Testis (tissue), 2 donors: ENCODE measurements at regions not wholly inside any gene's neighbourhood (a gene's known extent, or its start where the extent isn't known, plus 50 kb on each side); places are given as distances from the start of the nearest gene placed in this dataset.

Experiments used
- DNase-seq: peaks from one replicate; pipeline ENCODE4 v3.0.0-alpha.2; 2019
- H3K27ac ChIP-seq, 2 donors: fragments of 200-600 bp; sonication (generic); one replicate each; pipeline ENCODE4 v1.5.1; 2019
- H3K27me3 ChIP-seq: fragments of 200-600 bp; sonication (generic); one replicate; pipeline ENCODE4 v1.5.1; 2019
- H3K36me3 ChIP-seq: fragments of 200-600 bp; sonication (generic); one replicate; pipeline ENCODE4 v1.5.1; 2017; ENCODE audit warnings: low read depth; ENCODE audit errors: missing control alignments
- H3K4me1 ChIP-seq: fragments of 200-600 bp; sonication (generic); one replicate; pipeline ENCODE4 v1.5.1; 2019
- H3K4me3 ChIP-seq, 2 donors: fragments of 200-600 bp; sonication (generic); one replicate each; pipeline ENCODE4 v1.5.1; 2017 to 2019
- H3K9me3 ChIP-seq: fragments of 200-600 bp; sonication (generic); one replicate; pipeline ENCODE4 v1.5.1; 2017
- CTCF ChIP-seq, 3 experiments: fragments of 450-650 bp in 2 of 3; fragments of 200-600 bp in 1 of 3; sonication (generic) in 1 of 3; IDR thresholded peaks; one replicate each; pipeline ENCODE4 v1.5.1; 2016 to 2019; ENCODE audit warnings: antibody characterized with exemption in 3 of 3, mild to moderate bottlenecking in 2 of 3, moderate library complexity in 1 of 3
- POLR2A ChIP-seq: fragments of 450-650 bp; IDR thresholded peaks from one replicate; pipeline ENCODE4 v1.6.1; 2017; ENCODE audit warnings: antibody characterized with exemption, mild to moderate bottlenecking, moderate library complexity
- WGBS, 2 donors: methylation state at CpG; one replicate each; pipeline ENCODE4 v1.1.5; 2018; 5-methylcytosine and 5-hydroxymethylcytosine counted together
- intact Hi-C: fragments of 100-400 bp; cut with DNase I; formaldehyde crosslinking; loops from one replicate; pipeline ENCODE4 v1.15.1; 2023; ENCODE audit warnings: low total_unique reads

GRCh38 chr3:55190331-55190730 is 262.5 kb upstream of the LRTM1 start:
- no peak for DNase-seq

GRCh38 chr3:55189359-55189801 is 261.5 kb upstream of the LRTM1 start:
- no peak overlapping the region for H3K4me3 ChIP-seq
- no peaks in the 10 kb centered on the region for H3K36me3 ChIP-seq
- H3K4me1 ChIP-seq: no peaks in the 10 kb centered on the region
- no peak overlapping the region for H3K27ac ChIP-seq
- no peak for TF ChIP-seq CTCF (IDR thresholded peaks at IDR 0.05)
- TF ChIP-seq POLR2A: no peak
- no peak for DNase-seq
- H3K9me3 ChIP-seq: no peaks in the 10 kb centered on the region
- H3K27me3 ChIP-seq: no peaks in the 10 kb centered on the region
- 74 to 88% methylated on average over 5 of the region's 5 CpGs for WGBS, 2 donors
- intact Hi-C loops: no loop called here

More at GRCh38 chr3:55190331-55190730, 262.5 kb upstream of the LRTM1 start:
- H3K4me3 ChIP-seq: no peak overlapping the region
- H3K36me3 ChIP-seq: no peaks in the 10 kb centered on the region
- intact Hi-C loops: no loop called here
- no peaks in the 10 kb centered on the region for H3K27me3 ChIP-seq
- H3K27ac ChIP-seq: no peak overlapping the region
- no peaks in the 10 kb centered on the region for H3K4me1 ChIP-seq
- H3K9me3 ChIP-seq: no peaks in the 10 kb centered on the region
- TF ChIP-seq POLR2A (no peak), CTCF (IDR thresholded peaks at IDR 0.05) (no peak)
- 61 to 70% methylated on average over 6 of the region's 6 CpGs for WGBS, 2 donors

GRCh38 chr3:55185380-55185779 is 257.5 kb upstream of the LRTM1 start:
- intact Hi-C loops: no loop called here
- WGBS, 2 donors: 65 to 68% methylated on average over 3 of the region's 3 CpGs
- Histone ChIP-seq H3K9me3 (no peaks in the 10 kb centered on the region), H3K4me3 (no peak overlapping the region), H3K27ac (no peak overlapping the region), H3K4me1 (no peaks in the 10 kb centered on the region), H3K36me3 (no peaks in the 10 kb centered on the region), H3K27me3 (no peaks in the 10 kb centered on the region)
- DNase-seq: no peak
- TF ChIP-seq CTCF (IDR thresholded peaks at IDR 0.05) (no peak), POLR2A (no peak)

GRCh38 chr3:55183201-55183600 is 255.3 kb upstream of the LRTM1 start:
- Histone ChIP-seq H3K9me3 (no peaks in the 10 kb centered on the region), H3K36me3 (no peaks in the 10 kb centered on the region), H3K4me1 (no peaks in the 10 kb centered on the region), H3K4me3 (no peak overlapping the region), H3K27me3 (no peaks in the 10 kb centered on the region), H3K27ac (no peak overlapping the region)
- intact Hi-C loops: no loop called here
- DNase-seq: no peak
- no peak for TF ChIP-seq POLR2A
- TF ChIP-seq CTCF (IDR thresholded peaks at IDR 0.05): no peak

GRCh38 chr3:55180936-55181535 is 253.2 kb upstream of the LRTM1 start:
- DNase-seq: peak; percentile 61
- Histone ChIP-seq H3K9me3 (no peaks in the 10 kb centered on the region), H3K4me1 (no peaks in the 10 kb centered on the region), H3K36me3 (no peaks in the 10 kb centered on the region), H3K27me3 (no peaks in the 10 kb centered on the region), H3K4me3 (no peak overlapping the region), H3K27ac (no peak overlapping the region)
- TF ChIP-seq CTCF (IDR thresholded peaks at IDR 0.05) (peak; percentile 55 to 91 (median 58)), POLR2A (no peak)
- intact Hi-C loops: no loop called here
- WGBS, 2 donors: 36 to 38% methylated on average over 6 of the region's 6 CpGs
